ENCODE measurements at regions not wholly inside any gene's neighbourhood (a gene's known extent, or its start where the extent isn't known, plus 50 kb on each side); places are given as distances from the start of the nearest gene placed in this dataset.

DNA sequence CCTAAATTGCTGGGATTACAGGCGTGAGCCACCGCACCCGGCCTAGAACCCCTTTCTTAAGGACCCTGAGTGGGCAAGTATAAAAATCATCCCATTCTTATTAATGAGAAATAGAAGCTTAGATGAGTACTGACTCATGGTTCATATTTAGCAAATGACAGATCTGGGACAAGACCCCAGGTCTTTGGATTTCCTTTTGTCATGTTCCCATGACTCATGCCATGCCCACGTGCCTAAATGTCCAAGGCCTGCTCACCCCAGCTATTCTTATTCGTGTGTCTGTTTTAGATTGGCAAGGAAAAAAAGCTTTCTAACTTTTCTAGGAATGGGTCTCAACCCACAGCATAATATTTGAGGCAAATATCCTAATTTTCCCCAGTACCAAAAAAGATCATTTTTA is 57.7 kb upstream of the RPS23 start:
- Histone ChIP-seq H3K9me3 (no peaks in the 10 kb centered on the region), H3K4me3 (no peak overlapping the region), H3K27me3 (no peaks in the 10 kb centered on the region), H3K4me1 (peaks cover 0 to 76% (median 14%) of the 10 kb centered on the region in 12 donors), H3K27ac (peak overlapping the region in 9 of 12 donors; percentile 48 to 92 (median 73)), H3K36me3 (no peaks in the 10 kb centered on the region)
- WGBS, 4 donors, result 73 to 77% (median 75%) methylated on average over 5 of the region's 5 CpGs
- ATAC-seq, result peak in 2 of 4 donors; percentile 31 to 57
- DNase-seq, result peak in 1 of 5 donors; percentile 53
- intact Hi-C loops (cut with DNase I), result no loop called here
- TF ChIP-seq, protein P1, sequence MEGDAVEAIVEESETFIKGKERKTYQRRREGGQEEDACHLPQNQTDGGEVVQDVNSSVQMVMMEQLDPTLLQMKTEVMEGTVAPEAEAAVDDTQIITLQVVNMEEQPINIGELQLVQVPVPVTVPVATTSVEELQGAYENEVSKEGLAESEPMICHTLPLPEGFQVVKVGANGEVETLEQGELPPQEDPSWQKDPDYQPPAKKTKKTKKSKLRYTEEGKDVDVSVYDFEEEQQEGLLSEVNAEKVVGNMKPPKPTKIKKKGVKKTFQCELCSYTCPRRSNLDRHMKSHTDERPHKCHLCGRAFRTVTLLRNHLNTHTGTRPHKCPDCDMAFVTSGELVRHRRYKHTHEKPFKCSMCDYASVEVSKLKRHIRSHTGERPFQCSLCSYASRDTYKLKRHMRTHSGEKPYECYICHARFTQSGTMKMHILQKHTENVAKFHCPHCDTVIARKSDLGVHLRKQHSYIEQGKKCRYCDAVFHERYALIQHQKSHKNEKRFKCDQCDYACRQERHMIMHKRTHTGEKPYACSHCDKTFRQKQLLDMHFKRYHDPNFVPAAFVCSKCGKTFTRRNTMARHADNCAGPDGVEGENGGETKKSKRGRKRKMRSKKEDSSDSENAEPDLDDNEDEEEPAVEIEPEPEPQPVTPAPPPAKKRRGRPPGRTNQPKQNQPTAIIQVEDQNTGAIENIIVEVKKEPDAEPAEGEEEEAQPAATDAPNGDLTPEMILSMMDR (IDR thresholded peaks at IDR 0.05), result no peak
- no peak for TF ChIP-seq POLR2A (IDR thresholded peaks at IDR 0.05)

DNA sequence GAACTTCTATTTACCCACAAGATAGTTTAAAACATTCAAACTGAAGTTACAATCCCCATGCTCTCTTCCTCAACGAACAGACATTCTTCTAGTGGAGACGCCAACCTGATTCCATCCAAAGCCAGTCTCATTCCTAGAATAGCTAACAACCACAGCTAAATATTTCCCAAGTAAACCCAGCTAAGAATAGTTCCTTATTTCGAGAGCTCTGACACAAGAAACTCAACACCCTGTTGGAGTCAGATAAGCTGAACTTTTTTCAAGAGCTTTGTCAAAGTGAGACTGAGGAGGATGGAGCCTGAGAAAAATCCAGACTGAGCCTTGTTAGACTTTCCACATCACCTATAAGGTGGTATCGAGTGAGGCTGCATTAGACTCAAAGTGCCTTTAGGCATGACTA is 56.7 kb upstream of the RPS23 start:
- Histone ChIP-seq H3K36me3 (no peaks in the 10 kb centered on the region), H3K27me3 (no peaks in the 10 kb centered on the region), H3K4me3 (no peak overlapping the region), H3K9me3 (no peaks in the 10 kb centered on the region), H3K4me1 (peaks cover 0 to 84% (median 14%) of the 10 kb centered on the region in 12 donors), H3K27ac (peak overlapping the region; percentile 9 to 92 (median 66))
- WGBS, 4 donors, result 25 to 38% (median 30%) methylated on average over 4 of the region's 4 CpGs
- no peak for TF ChIP-seq POLR2A (IDR thresholded peaks at IDR 0.05)
- TF ChIP-seq, protein P1 (IDR thresholded peaks at IDR 0.05), result no peak
- DNase-seq (no peak), ATAC-seq (peak; percentile 77 to 92 (median 86))
- intact Hi-C loops (cut with DNase I), result no loop called here

DNA sequence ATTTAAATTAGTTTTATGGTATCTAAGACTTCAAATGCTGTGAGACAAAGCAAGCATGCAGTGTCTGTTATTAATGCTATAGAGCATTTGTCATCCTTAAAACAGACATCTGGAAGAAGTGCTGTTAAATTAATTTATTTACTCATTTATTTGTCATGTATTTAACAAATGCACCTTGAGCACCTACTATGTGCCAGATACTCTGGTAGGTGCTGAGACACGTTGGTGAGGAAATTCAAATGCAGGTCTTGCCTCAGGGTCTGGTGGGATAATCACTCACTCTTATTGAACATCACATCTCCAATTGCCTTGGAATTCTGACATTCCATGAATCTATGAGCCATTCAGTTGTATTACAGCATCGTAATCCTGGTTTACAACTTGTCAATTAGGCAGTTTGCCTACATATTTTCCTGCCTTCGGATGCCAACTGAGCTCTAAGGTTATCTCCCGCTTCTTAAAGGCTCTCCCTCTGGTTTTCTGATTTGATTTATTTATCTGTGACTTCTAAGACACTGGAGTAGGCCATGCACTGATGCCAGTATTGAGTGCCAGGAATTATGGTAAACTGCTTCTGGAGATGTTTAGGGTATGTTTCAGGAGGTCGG is 56.0 kb upstream of the RPS23 start:
- no peak for DNase-seq
- H3K4me3 ChIP-seq, result no peak overlapping the region
- TF ChIP-seq POLR2A (IDR thresholded peaks at IDR 0.05), result no peak
- TF ChIP-seq, protein P1 (IDR thresholded peaks at IDR 0.05), result no peak
- H3K36me3 ChIP-seq, result no peaks in the 10 kb centered on the region
- no peaks in the 10 kb centered on the region for H3K9me3 ChIP-seq
- H3K27ac ChIP-seq, result peak overlapping the region; percentile 9 to 92 (median 66)
- intact Hi-C loops (cut with DNase I), result no loop called here
- WGBS, 4 donors, result 48 to 68% (median 54%) methylated on average over 5 of the region's 5 CpGs
- H3K27me3 ChIP-seq, result no peaks in the 10 kb centered on the region
- peak in 1 of 4 donors; percentile 5 for ATAC-seq
- peaks cover 0 to 77% (median 14%) of the 10 kb centered on the region in 12 donors for H3K4me1 ChIP-seq

- TF ChIP-seq, protein P1 (IDR thresholded peaks at IDR 0.05), result no peak
- no peak for TF ChIP-seq POLR2A (IDR thresholded peaks at IDR 0.05)
- peaks cover 0 to 67% (median 14%) of the 10 kb centered on the region in 12 donors for H3K4me1 ChIP-seq
- peak in 3 of 4 donors; percentile 40 to 45 (median 43) for ATAC-seq
- WGBS, 4 donors, result 49 to 57% (median 52%) methylated on average over 2 of the region's 2 CpGs
- no peak for DNase-seq
- intact Hi-C loops (cut with DNase I), result no loop called here
- no peaks in the 10 kb centered on the region for H3K36me3 ChIP-seq
- H3K4me3 ChIP-seq, result no peak overlapping the region
- no peaks in the 10 kb centered on the region for H3K9me3 ChIP-seq
- peak overlapping the region in 6 of 12 donors; percentile 30 to 92 (median 71) for H3K27ac ChIP-seq
- no peaks in the 10 kb centered on the region for H3K27me3 ChIP-seq
Measured at GRCh38 chr5:82332886-82333615, 54.9 kb upstream of the RPS23 start.
